ENCODE measurements at regions not wholly inside any gene's neighbourhood (a gene's known extent, or its start where the extent isn't known, plus 50 kb on each side); places are given as distances from the start of the nearest gene placed in this dataset.
"Not testable (repeated sequence)": the region's sequence is repeated elsewhere in the genome, so short reads cannot be mapped to it uniquely, and the experiment has no call there.

- FAIRE-seq, result no peak
- DNase-seq (ENCODE audit: low spot score), result no peak
Observed at GRCh38 chr6:84357631-84358030, 130.2 kb upstream of the CEP162 start.

GRCh38 chr6:84356907-84357306 lies 129.5 kb upstream of the CEP162 start:
- FAIRE-seq, result no peak
- no peak for DNase-seq (ENCODE audit: low spot score)

GRCh38 chr6:84353459-84354423 lies 126.3 kb upstream of the CEP162 start:
- DNase-seq (ENCODE audit: low spot score) (no peak), FAIRE-seq (no peak)

GRCh38 chr6:84350397-84350796 lies 123.0 kb upstream of the CEP162 start:
- no peak for FAIRE-seq
- no peak for DNase-seq (ENCODE audit: low spot score)

- DNase-seq (ENCODE audit: low spot score), result no peak
- FAIRE-seq, result no peak
Observed at GRCh38 chr6:84349542-84349941, 122.1 kb upstream of the CEP162 start.

- FAIRE-seq, result no peak
- no peak for DNase-seq (ENCODE audit: low spot score)
Observed at GRCh38 chr6:84348801-84349200, 121.4 kb upstream of the CEP162 start.

- FAIRE-seq, result no peak
- no peak for DNase-seq (ENCODE audit: low spot score)
Observed at GRCh38 chr6:84346372-84346771, 118.9 kb upstream of the CEP162 start.

- DNase-seq (ENCODE audit: low spot score) (no peak), FAIRE-seq (no peak)
Observed at GRCh38 chr6:84344005-84344404, 116.6 kb upstream of the CEP162 start.

- DNase-seq (ENCODE audit: low spot score) (no peak), FAIRE-seq (no peak)
Observed at GRCh38 chr6:84340422-84340821, 113.0 kb upstream of the CEP162 start.

- DNase-seq (ENCODE audit: low spot score) (no peak), FAIRE-seq (no peak)
Observed at GRCh38 chr6:84333842-84334241, 106.4 kb upstream of the CEP162 start.

- no peak for DNase-seq (ENCODE audit: low spot score)
- no peak for FAIRE-seq
Observed at GRCh38 chr6:84332139-84333034, 104.9 kb upstream of the CEP162 start.

- FAIRE-seq, result no peak
- DNase-seq (ENCODE audit: low spot score), result no peak
Observed at GRCh38 chr6:84330325-84330724, 102.9 kb upstream of the CEP162 start.

- FAIRE-seq (no peak), DNase-seq (ENCODE audit: low spot score) (no peak)
Observed at GRCh38 chr6:84329516-84329915, 102.1 kb upstream of the CEP162 start.

GRCh38 chr6:84329077-84329476 lies 101.6 kb upstream of the CEP162 start:
- DNase-seq (ENCODE audit: low spot score) (no peak), FAIRE-seq (no peak)

GRCh38 chr6:84317463-84317862 lies 90.0 kb upstream of the CEP162 start:
- FAIRE-seq (no peak), DNase-seq (ENCODE audit: low spot score) (no peak)

- DNase-seq (ENCODE audit: low spot score) (no peak), FAIRE-seq (no peak)
Observed at GRCh38 chr6:84314377-84314898, 87.0 kb upstream of the CEP162 start.

GRCh38 chr6:84309336-84309735 lies 81.9 kb upstream of the CEP162 start:
- FAIRE-seq (no peak), DNase-seq (ENCODE audit: low spot score) (no peak)

- DNase-seq (ENCODE audit: low spot score) (no peak), FAIRE-seq (no peak)
Observed at GRCh38 chr6:84304881-84305280, 77.4 kb upstream of the CEP162 start.

- not testable (repeated sequence) for DNase-seq (ENCODE audit: low spot score); FAIRE-seq
Observed at GRCh38 chr6:84291033-84291432, 63.6 kb upstream of the CEP162 start.

GRCh38 chr6:84284428-84285049 lies 57.1 kb upstream of the CEP162 start:
- DNase-seq (ENCODE audit: low spot score) (no peak), FAIRE-seq (no peak)

- DNase-seq (ENCODE audit: low spot score) (no peak), FAIRE-seq (no peak)
Observed at GRCh38 chr6:84282550-84282949, 55.1 kb upstream of the CEP162 start.

All from RCC 7860 (cell line).